GM18499 (cell line): ENCODE measurements at regions not wholly inside any gene's neighbourhood (a gene's known extent, or its start where the extent isn't known, plus 50 kb on each side); places are given as distances from the start of the nearest gene placed in this dataset.

Experiments used
- ATAC-seq: cut with Tn5 transposase; IDR thresholded peaks from one replicate; pipeline ENCODE4 v1.9.1; 2021; ENCODE audit warnings: moderate number of reproducible peaks; ENCODE audit not compliant: insufficient read depth, unreplicated experiment

- ATAC-seq, result no peak
These were observed 992.2 kb upstream of the MIR17HG start for GRCh38 chr13:90355162-90355751.

DNA sequence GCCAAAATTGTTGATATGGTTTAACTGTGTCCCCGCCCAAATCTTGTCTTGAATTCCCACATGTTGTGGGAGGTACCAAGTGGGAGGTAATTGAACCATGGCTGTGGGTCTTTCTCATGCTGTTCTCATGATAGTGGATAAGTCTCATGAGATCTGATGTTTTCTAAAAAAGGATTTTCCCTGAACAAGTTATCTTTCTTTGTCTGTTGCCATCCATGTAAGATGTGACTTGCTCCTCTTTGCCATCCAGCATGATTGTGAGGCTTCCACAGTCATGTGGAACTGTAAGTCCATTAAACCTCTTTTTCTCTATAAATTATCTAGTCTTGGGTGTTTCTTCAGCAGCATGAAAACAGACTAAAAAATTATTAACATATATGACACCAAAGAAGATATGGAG is 986.7 kb upstream of the MIR17HG start:
- no peak for ATAC-seq

GRCh38 chr13:90362707-90363106 is 984.8 kb upstream of the MIR17HG start:
- no peak for ATAC-seq

DNA sequence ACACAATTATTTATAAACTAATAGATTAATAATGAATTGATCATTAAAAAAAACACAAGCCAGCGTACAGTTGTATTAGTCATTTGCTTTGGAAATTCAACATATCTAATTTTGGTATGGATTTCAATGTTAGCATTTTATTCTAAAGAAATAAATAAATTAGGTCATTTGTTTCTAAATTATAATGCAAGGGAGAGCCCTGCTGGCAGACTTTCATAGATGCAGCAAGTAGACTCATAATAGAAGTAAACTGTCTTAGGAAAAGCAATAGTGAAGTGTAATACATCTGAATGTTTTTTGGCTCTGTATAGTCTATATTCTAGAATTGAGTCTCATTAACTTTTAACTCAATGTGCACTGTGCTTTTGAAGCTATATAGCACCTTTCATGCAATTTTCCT is 982.4 kb upstream of the MIR17HG start:
- no peak for ATAC-seq

GRCh38 chr13:90374168-90374567 is 973.3 kb upstream of the MIR17HG start:
- no peak for ATAC-seq

- no peak for ATAC-seq
These were observed 971.6 kb upstream of the MIR17HG start for GRCh38 chr13:90375851-90376250.

- no peak for ATAC-seq
These were observed 965.1 kb upstream of the MIR17HG start for GRCh38 chr13:90382425-90382824.

- ATAC-seq, result no peak
These were observed 961.6 kb upstream of the MIR17HG start for GRCh38 chr13:90385781-90386489.

DNA sequence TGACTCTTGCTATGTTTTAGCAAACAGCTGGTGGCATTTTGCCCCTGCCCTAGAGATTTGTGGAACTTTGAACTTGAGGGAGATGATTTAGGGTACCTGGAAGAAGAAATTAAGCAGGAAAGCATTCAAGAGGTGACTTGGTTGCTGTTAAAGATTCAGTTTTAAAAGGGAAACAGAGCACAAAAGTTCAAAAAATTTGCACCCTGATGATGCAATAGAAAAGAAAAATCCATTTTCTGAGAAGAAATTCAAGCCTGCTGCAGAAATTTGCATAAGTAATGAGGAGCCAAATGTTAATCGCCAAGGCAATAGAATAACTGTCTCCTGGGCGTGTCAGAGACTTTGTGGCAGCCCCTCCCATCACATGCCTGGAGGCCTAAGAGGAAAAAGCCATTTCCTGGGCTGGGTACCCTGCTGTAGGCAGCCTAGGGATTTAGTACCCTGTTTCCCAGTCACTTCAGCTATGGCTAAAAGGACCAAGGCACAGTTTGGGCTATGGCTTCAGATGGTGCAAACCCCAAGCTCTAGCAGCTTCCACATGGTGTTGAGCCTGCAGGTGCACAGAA is 958.5 kb upstream of the MIR17HG start:
- ATAC-seq, result no peak

GRCh38 chr13:90389537-90389936 is 958.0 kb upstream of the MIR17HG start:
- ATAC-seq, result no peak

GRCh38 chr13:90393408-90393807 is 954.1 kb upstream of the MIR17HG start:
- ATAC-seq, result no peak

DNA sequence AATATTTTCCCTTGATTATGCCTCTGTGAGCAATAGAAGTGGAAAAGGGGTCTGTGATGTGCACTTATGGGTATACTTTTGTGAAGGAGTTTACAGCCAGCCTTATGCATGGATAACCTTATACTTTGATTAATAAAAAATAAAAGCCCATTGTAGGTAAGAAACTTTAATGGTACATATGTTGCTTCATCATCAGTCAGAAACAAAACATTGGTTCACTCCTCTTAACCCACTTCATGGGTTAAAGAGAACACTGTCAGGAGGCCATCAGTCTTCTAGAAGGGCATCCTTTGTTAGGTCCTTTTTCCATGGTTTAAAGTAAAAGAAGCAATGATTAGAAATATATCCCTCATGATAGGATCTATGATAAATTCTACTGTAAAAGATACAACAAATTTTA is 952.1 kb upstream of the MIR17HG start:
- ATAC-seq, result no peak

DNA sequence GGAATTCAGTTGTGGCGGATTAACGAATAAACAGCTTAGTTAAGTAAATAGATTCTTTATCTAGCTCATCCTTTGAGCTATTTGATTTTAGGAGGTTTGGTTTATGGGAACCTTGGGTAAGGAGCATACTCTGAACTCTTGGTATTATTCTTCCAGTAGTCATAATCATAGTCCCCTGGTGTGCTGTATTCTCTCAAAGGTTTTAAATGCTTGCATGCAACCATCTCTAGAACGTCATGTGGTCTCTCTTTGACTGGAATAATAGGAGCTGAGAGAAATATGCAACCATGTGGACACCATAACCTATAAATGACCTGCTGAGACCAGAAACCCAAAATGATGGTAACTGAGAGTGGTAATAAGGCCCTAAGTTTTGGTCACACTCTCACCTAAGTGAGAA is 951.6 kb upstream of the MIR17HG start:
- ATAC-seq, result no peak

DNA sequence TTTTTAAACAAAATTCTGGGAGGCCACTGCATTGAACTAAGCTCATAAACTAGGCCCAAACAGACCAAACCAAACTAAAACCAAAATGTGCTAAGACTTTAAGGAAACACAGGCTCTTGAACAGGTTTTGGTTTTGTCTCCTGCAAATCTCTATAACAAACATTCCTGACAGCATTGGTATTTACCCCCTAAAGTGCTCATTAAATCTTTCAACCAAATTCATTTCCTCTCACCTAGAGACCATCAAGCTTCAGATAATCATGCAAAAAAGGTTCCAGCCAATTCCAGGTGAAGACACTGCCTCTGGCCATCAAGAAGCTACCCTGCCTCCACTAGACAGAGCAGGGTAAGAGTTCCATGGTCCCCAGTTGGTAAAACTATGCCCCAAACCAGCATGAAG is 951.2 kb upstream of the MIR17HG start:
- ATAC-seq, result no peak

DNA sequence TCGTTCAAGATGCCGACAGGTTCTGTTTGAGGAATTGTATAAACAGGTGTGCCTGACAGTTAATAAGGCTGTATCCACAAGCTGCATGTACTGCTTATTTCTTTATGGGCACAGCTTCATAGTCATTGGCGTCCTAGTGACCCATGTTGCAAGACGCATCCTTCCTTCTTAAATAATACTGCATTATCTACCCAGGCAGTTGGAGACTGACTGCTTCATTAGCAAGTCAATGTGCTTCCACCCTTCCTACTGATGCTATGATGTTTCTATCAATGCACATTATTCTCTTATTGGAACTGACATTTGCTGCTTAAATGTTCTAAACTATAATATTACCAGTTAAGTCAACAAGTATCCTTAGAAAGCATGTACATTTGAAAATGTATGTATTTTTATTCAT is 950.0 kb upstream of the MIR17HG start:
- ATAC-seq, result no peak

DNA sequence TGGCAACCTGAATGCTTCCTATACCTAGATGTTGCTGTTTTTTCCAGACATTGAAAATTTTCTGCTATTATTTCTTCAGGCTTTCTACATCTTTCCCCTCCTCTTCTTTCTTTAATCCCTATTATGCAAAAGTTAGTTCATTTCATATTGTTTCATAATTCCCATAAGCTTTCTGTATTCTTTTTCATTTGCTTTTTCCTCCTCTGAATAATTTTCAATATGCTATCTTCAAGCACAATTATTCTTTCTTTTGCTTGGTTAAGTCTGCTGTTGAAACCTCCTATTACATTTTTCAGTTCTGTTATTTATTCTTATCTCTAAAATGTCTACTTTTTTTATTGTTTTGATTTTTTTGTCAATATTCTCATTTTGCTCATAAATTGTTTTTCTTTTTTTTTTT is 947.1 kb upstream of the MIR17HG start:
- no peak for ATAC-seq

GRCh38 chr13:90401150-90401549 is 946.3 kb upstream of the MIR17HG start:
- no peak for ATAC-seq

DNA sequence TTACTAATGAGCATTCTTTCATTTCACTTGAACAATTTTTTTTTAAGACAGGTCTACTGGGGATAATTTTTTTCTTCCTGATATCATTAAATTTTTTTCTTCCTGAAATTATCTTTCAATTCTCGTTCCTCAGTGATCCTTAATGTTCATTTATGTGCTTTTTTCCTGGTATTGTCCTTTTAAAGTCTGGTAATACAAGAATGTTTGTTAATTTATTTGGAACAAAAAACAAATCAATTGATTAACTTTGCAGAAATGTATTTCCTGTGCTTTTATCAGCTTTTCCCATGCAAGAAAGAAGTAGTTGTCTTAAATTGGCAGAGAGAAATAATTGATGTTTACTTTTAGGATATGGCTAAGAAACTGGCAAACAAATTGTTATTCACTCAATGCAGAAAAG is 945.4 kb upstream of the MIR17HG start:
- no peak for ATAC-seq

GRCh38 chr13:90402613-90403012 is 944.9 kb upstream of the MIR17HG start:
- no peak for ATAC-seq

- ATAC-seq, result no peak
These were observed 944.0 kb upstream of the MIR17HG start for GRCh38 chr13:90403330-90404082.

DNA sequence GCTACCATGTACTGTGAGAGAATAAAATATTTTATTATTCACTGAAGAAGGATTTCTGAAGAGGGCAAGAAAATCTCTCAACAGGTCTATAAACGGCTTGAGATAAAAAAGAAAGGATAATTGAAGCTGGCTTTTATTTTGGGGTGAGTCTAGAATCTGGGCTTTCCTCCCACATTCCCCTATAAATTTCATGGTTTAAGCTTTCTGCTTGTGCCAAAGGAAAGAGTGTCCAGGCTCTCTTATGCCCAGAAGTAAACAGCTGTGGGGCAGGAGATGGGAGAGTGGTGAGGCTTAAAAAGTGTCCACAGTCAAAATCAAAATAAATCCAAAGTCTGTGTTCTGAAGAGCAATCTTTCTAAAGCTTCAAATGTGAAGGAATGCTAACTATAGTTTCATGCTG is 942.2 kb upstream of the MIR17HG start:
- no peak for ATAC-seq
